Breast epithelium (tissue), 3 donors: ENCODE measurements at regions not wholly inside any gene's neighbourhood (a gene's known extent, or its start where the extent isn't known, plus 50 kb on each side); places are given as distances from the start of the nearest gene placed in this dataset.

Experiments used
- CTCF ChIP-seq, 3 donors: fragments of 450-650 bp; IDR thresholded peaks; one replicate each; pipeline ENCODE4 v1.5.1; 2016 to 2017; ENCODE audit warnings: antibody characterized with exemption in 3 of 3, mild to moderate bottlenecking in 3 of 3, moderate library complexity in 3 of 3
- POLR2A ChIP-seq: fragments of 450-650 bp; IDR thresholded peaks from one replicate; pipeline ENCODE4 v1.6.1; 2016; ENCODE audit warnings: antibody characterized with exemption, mild to moderate bottlenecking, moderate library complexity
- POLR2AphosphoS5 ChIP-seq, 3 donors: sonication (generic); formaldehyde crosslinking; IDR thresholded peaks; one replicate each; pipeline ENCODE4 v1.6.1; 2017; ENCODE audit warnings: antibody characterized with exemption in 3 of 3

DNA sequence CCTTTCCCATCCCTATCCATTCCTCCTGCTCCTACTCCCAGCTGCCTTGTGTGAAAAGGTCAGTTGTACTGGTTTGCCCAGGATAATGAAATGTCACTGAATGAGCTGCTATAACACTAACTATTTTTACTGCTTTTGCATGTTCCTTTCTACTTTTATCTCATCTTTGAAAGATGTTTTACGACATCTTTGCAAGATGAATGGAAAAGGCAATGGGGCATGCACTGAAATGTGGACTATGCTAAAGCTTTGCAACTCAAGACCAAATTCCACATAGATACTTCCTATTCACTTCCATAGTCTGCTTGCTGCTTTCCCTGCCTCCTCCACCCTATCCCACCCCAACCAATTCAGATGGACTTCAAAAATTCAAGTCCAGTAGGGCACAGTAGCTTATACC is 111.3 kb downstream of the SETD4 start:
- TF ChIP-seq CTCF (IDR thresholded peaks at IDR 0.05) (no peak), POLR2AphosphoS5 (IDR thresholded peaks at IDR 0.05) (no peak), POLR2A (no peak)
